ENCODE measurements at regions not wholly inside any gene's neighbourhood (a gene's known extent, or its start where the extent isn't known, plus 50 kb on each side); places are given as distances from the start of the nearest gene placed in this dataset.

- ChIA-PET CTCF (no interaction called here), POLR2A (ENCODE audit: unreplicated experiment) (no interaction called here)
- H3K36me3 ChIP-seq (ENCODE audit: low read depth): no peaks in the 10 kb centered on the region
- no peak overlapping the region for H3K4me2 ChIP-seq
- H3K27me3 ChIP-seq (ENCODE audit: insufficient read depth, low read depth): peaks cover 6% of the 10 kb centered on the region; the same call in 1 of the 2 replicates
- intact Hi-C loops (cut with micrococcal nuclease; ENCODE audit: unreplicated experiment): no loop called here
- no peaks in the 10 kb centered on the region for H3K79me2 ChIP-seq (ENCODE audit: low read depth)
- no peaks in the 10 kb centered on the region for H3K9me3 ChIP-seq (ENCODE audit: insufficient read depth, low read depth)
- H3K4me3 ChIP-seq: no peak overlapping the region
- H3F3A ChIP-seq (ENCODE audit: insufficient read depth, low read depth): no peaks in the 10 kb centered on the region
- BruUV-seq (replicated peaks): no TSS peak
- H3K4me1 ChIP-seq (replicated peaks; ENCODE audit: insufficient read depth): no peaks in the 10 kb centered on the region
- TF ChIP-seq, protein P1, sequence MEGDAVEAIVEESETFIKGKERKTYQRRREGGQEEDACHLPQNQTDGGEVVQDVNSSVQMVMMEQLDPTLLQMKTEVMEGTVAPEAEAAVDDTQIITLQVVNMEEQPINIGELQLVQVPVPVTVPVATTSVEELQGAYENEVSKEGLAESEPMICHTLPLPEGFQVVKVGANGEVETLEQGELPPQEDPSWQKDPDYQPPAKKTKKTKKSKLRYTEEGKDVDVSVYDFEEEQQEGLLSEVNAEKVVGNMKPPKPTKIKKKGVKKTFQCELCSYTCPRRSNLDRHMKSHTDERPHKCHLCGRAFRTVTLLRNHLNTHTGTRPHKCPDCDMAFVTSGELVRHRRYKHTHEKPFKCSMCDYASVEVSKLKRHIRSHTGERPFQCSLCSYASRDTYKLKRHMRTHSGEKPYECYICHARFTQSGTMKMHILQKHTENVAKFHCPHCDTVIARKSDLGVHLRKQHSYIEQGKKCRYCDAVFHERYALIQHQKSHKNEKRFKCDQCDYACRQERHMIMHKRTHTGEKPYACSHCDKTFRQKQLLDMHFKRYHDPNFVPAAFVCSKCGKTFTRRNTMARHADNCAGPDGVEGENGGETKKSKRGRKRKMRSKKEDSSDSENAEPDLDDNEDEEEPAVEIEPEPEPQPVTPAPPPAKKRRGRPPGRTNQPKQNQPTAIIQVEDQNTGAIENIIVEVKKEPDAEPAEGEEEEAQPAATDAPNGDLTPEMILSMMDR (conservative IDR thresholded peaks at IDR 0.05): no peak
- no peak for TF ChIP-seq EZH2 (IDR thresholded peaks at IDR 0.05; ENCODE audit: low read depth)
- no peak overlapping the region for H2AFZ ChIP-seq
- H4K20me1 ChIP-seq (ENCODE audit: insufficient read depth): no peaks in the 10 kb centered on the region
- H3K27ac ChIP-seq: no peak overlapping the region
- DNase-seq: no peak
- H3K9me2 ChIP-seq (ENCODE audit: insufficient read depth): no peaks in the 10 kb centered on the region
Observed at GRCh38 chr18:10310626-10311025, 143.8 kb upstream of the APCDD1 start.

DNA sequence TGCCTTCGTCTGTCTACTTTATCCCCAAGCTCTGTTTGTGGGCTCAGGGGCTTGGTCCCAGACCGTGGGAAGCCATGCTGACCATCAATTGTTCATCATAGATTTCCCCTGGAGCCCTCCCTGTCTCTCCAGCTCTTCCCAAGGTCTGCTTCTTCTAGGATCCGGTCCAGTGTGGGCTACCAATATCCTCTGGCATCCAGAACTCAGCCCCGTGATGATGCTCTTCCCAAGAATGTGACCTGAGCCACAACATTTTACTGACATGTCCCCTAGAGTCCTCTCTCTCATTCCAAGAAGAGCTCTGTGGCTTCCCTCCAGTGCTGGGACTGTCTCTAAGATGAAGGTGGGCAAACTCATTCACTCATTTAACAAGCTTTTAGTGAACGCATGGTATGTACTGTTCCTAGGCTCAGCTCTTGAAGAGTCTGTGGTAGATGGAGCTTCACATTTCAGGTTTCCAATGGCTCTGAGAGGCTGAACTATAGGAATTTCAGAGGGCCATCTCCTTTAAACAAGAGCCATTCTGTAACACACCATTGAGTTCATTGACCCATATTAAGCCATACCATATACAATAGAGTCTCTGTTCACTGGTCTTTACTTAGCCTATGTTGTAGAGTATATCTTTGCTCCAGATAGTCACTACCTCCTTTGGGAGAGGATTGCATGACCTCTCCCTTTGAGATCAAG lies 142.0 kb upstream of the APCDD1 start:
- Histone ChIP-seq H3K27me3 (ENCODE audit: insufficient read depth, low read depth) (no peaks in the 10 kb centered on the region), H2AFZ (no peak overlapping the region), H3K4me3 (no peak overlapping the region), H3K36me3 (ENCODE audit: low read depth) (no peaks in the 10 kb centered on the region), H4K20me1 (ENCODE audit: insufficient read depth) (no peaks in the 10 kb centered on the region), H3F3A (ENCODE audit: insufficient read depth, low read depth) (no peaks in the 10 kb centered on the region), H3K4me1 (replicated peaks; ENCODE audit: insufficient read depth) (no peaks in the 10 kb centered on the region), H3K9me2 (ENCODE audit: insufficient read depth) (no peaks in the 10 kb centered on the region), H3K9me3 (ENCODE audit: insufficient read depth, low read depth) (no peaks in the 10 kb centered on the region), H3K27ac (no peak overlapping the region), H3K4me2 (no peak overlapping the region), H3K79me2 (ENCODE audit: low read depth) (no peaks in the 10 kb centered on the region)
- POLR2A ChIA-PET (ENCODE audit: unreplicated experiment): no interaction called here
- no peak for DNase-seq
- intact Hi-C loops (cut with micrococcal nuclease; ENCODE audit: unreplicated experiment): no loop called here
- no peak for TF ChIP-seq EZH2 (IDR thresholded peaks at IDR 0.05; ENCODE audit: low read depth)
- TF ChIP-seq, protein P1 (conservative IDR thresholded peaks at IDR 0.05): no peak
- no TSS peak for BruUV-seq (replicated peaks)
- CTCF ChIA-PET: no interaction called here

- Histone ChIP-seq H3K4me3 (no peak overlapping the region), H3K27me3 (ENCODE audit: insufficient read depth, low read depth) (no peaks in the 10 kb centered on the region), H3F3A (ENCODE audit: insufficient read depth, low read depth) (no peaks in the 10 kb centered on the region), H3K79me2 (ENCODE audit: low read depth) (no peaks in the 10 kb centered on the region), H2AFZ (no peak overlapping the region), H3K4me1 (replicated peaks; ENCODE audit: insufficient read depth) (no peaks in the 10 kb centered on the region), H3K36me3 (ENCODE audit: low read depth) (no peaks in the 10 kb centered on the region), H3K27ac (no peak overlapping the region), H4K20me1 (ENCODE audit: insufficient read depth) (no peaks in the 10 kb centered on the region), H3K4me2 (no peak overlapping the region), H3K9me2 (ENCODE audit: insufficient read depth) (no peaks in the 10 kb centered on the region), H3K9me3 (ENCODE audit: insufficient read depth, low read depth) (no peaks in the 10 kb centered on the region)
- ChIA-PET CTCF (no interaction called here), POLR2A (ENCODE audit: unreplicated experiment) (no interaction called here)
- no TSS peak for BruUV-seq (replicated peaks)
- intact Hi-C loops (cut with micrococcal nuclease; ENCODE audit: unreplicated experiment): no loop called here
- no peak for DNase-seq
- TF ChIP-seq, protein P1 (conservative IDR thresholded peaks at IDR 0.05): no peak
- no peak for TF ChIP-seq EZH2 (IDR thresholded peaks at IDR 0.05; ENCODE audit: low read depth)
Observed at GRCh38 chr18:10313016-10313342, 141.5 kb upstream of the APCDD1 start.
